NCI-H1092 treated with DMSO at 0.1 percent for 48 hours (cell line): ENCODE measurements at regions not wholly inside any gene's neighbourhood (a gene's known extent, or its start where the extent isn't known, plus 50 kb on each side); places are given as distances from the start of the nearest gene placed in this dataset.

Experiments
- DNase-seq: peaks from one replicate; lab custom pipeline; 2025; lab: John Stamatoyannopoulos, UW

GRCh38 chr5:116651653-116652052, 77.0 kb upstream of the SEMA6A start:
- no peak for DNase-seq

DNA sequence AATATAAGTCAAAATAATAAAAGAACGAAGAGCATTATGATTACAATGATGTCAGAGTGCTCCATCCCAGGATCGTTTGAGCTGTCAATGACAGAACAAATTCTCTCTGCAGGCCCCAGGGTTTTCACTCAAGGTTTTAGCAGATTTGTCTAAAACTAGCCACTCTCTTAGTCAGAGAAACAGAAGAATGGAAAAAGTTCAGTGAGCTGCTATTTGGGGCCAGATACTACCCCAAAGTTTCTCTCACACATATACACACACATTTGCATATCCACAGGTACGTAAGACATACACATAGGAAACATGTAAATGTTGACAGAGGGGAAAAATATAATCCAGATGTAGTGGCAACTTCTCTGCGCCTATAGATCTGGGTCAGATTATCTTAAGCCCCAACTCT, 76.3 kb upstream of the SEMA6A start:
- DNase-seq, result no peak

GRCh38 chr5:116650544-116650943, 75.9 kb upstream of the SEMA6A start:
- DNase-seq, result no peak

DNA sequence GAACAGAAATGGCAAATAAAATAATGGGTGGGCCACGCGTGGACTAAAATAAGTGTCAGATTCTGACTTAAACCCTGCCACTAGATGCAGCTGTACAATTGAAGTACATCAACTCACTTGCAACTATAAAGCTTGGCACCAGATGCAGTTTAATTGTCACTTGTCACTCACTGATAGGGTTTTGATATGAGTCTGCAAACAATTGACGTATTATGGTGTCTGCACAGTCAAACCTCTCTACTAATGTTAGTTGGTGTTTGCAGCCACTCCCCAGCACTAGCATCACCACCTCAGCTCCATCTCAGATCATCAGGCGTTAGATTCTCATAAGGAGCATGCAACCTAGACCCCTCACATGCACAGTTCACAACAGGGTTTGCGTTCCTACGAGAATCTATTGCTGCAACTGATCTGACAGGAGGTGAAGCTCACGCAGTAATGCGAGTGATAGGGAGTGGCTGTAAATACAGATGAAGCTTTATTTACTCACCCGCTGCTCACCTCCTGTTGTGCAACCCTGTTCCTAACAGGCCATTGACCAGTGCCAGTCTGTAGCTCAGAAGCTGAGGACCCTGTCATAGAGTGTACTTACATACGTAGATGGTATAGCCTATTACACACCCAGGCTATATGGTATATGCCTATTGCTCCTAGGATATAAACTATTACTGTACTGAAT, 72.1 kb upstream of the SEMA6A start:
- no peak for DNase-seq

DNA sequence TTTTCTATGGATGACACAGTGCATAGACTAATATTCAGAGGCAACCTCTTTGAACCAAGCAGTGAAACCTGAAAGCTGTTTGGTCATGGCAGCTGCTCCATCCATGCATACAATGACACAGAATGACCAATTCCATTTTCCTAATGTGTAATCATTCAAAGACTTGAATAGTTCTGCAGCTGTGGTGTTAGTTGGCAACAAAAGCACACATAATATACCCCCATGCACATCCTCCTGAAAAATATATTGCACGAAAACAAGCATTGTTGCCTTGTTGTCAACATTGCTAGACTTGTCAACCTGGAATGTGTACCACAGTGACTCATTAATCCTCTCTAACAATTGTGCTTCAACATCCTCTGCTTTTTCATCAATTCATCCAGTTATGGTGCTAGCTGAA, 71.0 kb upstream of the SEMA6A start:
- DNase-seq, result no peak

DNA sequence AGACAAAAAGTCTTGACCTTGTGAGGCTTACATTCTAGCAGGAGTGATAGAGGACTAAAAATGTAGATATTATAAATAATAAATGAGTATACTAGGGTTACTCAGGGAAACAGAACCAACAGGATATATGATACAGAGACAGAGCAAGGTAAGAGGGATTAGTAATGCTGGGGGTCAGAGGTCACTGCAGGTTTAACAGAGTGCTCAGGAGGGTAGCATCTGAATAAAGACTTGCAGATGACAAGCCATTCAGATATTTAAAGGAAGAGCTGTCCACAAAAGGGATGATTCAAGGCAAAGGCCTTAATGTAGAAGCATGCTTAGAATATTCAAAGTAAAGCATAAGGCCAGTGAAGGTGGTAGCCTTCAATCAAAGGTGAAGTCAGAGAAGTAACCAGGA, 65.6 kb upstream of the SEMA6A start:
- DNase-seq, result no peak

GRCh38 chr5:116637149-116637740, 62.6 kb upstream of the SEMA6A start:
- no peak for DNase-seq

GRCh38 chr5:116632890-116633289, 58.3 kb upstream of the SEMA6A start:
- DNase-seq, result no peak

- no peak for DNase-seq
Measured at GRCh38 chr5:116631147-116631546, 56.5 kb upstream of the SEMA6A start.

GRCh38 chr5:116629168-116629567, 54.5 kb upstream of the SEMA6A start:
- no peak for DNase-seq

- DNase-seq, result no peak
Measured at GRCh38 chr5:116626945-116627679, 52.5 kb upstream of the SEMA6A start.

DNA sequence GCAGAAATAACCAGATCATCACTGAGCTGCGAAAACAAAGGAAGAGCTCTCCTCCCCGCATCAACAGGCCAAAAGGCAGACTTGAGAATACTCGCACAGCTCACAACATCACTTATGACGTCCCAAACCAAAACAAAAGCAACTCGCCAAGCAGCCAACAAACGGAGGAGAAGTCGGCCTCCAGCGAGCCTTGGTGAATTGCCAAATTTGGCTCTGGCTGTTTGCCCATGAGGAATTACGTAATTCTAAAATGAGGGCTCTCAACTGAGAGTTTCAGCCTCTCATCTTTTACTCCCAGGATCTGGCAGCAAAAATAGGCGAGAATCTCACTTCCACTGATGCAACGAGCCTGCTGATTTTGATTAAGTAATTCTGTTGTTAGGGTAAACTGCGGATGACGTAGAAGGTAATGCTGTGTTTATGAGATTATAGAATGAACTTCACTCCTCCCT, 51.7 kb upstream of the SEMA6A start:
- peak; percentile 52 for DNase-seq
